Neural progenitor cell (in vitro differentiated cells): ENCODE measurements at regions not wholly inside any gene's neighbourhood (a gene's known extent, or its start where the extent isn't known, plus 50 kb on each side); places are given as distances from the start of the nearest gene placed in this dataset.

ENCODE experiments used
- CTCF ChIP-seq: fragments of 200-600 bp; sonication (generic); IDR thresholded peaks from 2 replicates; pipeline ENCODE4 v1.5.1; 2017; ENCODE audit warnings: antibody characterized with exemption, mild to moderate bottlenecking
- EZH2 ChIP-seq: fragments of 200-600 bp; sonication (generic); IDR thresholded peaks from 2 replicates; pipeline ENCODE4 v1.6.1; 2017; ENCODE audit warnings: antibody characterized with exemption, mild to moderate bottlenecking, moderate library complexity

- TF ChIP-seq CTCF (no peak), EZH2 (no peak)
Measured at GRCh38 chr2:150047620-150048222, 439.7 kb downstream of the RND3 start.
